Fibroblast of skin of scalp (primary cell): ENCODE measurements at regions not wholly inside any gene's neighbourhood (a gene's known extent, or its start where the extent isn't known, plus 50 kb on each side); places are given as distances from the start of the nearest gene placed in this dataset.

Source experiments
- DNase-seq: peaks from one replicate; pipeline ENCODE4 v3.0.0-alpha.2; 2013

GRCh38 chr2:146363731-146364130, 1481.1 kb upstream of the ACVR2A start:
- DNase-seq: peak; percentile 30

DNA sequence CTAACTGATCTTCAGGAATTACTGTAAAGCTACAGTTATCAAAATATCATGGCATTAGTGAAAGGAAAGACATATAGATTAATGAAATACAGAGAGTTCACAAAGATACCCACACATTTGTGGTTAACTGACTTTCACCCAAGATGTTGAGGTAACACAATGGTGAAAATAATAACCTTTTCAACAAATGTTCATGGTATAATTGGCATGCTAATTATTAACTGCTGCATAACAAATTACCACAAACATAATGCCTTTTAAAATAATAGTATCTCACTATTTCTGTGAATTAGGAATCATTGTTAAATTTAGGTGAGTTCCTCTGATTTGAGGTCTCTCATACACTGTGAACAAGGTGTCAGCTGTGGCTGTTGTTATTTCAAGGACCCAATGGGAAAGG, 1493.1 kb upstream of the ACVR2A start:
- no peak for DNase-seq

- DNase-seq: no peak
These were observed 1495.5 kb upstream of the ACVR2A start for GRCh38 chr2:146349334-146349733.

DNA sequence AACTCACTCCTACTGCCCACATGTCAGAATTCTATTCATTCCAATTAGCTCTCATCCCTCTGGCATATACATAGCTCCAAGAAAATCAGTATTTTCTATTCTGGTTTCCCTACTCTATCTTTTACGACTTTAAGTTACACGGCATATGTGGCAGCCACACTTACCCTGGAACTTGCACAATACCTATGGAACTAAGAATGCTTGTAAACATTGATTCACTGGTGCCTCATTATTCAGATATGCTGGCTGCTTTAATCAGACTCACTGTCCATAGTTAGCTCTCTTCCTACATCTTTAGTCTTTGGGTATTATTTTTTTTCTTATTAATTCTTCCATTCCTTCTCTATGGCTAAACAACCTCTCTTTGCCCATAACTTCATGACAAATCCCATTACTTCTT, 1519.9 kb upstream of the ACVR2A start:
- no peak for DNase-seq

DNA sequence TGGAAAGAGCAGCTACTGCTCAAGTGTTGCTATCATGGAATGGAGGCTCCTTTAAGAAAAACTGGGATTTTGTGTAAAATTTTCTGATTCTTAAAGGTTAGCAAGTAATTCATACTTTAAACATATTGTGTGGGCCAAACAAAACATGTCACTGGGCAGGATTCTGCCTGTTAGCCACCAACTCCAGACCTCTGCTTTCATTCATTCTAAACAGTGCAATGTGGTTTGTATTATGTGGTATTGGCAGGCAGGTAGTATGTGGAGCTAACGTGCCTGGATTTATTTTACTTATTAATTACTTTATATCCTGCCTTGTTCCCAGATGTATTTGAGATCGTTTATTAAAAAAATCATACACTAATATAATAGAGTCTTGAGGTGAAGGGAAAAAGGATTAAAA, 1521.3 kb upstream of the ACVR2A start:
- DNase-seq: peak; percentile 23

DNA sequence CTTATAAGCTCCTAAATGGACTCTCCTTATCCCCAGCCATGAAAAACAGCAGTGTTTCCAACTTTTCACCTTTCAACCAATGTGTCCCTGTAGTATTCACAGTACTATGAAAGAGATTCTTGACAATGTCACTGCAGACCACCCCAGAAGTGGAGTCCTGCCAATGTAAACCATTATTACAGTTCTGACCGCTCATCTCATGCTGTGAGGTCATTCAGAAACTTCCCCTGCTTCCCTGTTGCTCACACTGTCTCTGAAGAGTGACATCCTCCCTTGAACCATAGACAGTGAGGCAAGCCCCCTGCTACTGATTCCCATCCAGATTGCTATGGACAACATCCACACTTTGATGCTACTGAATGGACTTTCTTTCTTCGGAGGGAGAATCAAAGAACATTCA, 1523.7 kb upstream of the ACVR2A start:
- peak; percentile 53 for DNase-seq

- peak; percentile 74 for DNase-seq
These were observed 1526.9 kb upstream of the ACVR2A start for GRCh38 chr2:146317959-146318358.

GRCh38 chr2:146312899-146313298, 1531.9 kb upstream of the ACVR2A start:
- DNase-seq: peak; percentile 64

GRCh38 chr2:146305164-146305563, 1539.7 kb upstream of the ACVR2A start:
- no peak for DNase-seq

GRCh38 chr2:146301287-146301686, 1543.5 kb upstream of the ACVR2A start:
- no peak for DNase-seq

- DNase-seq: no peak
These were observed 1549.7 kb upstream of the ACVR2A start for GRCh38 chr2:146295080-146295670.

DNA sequence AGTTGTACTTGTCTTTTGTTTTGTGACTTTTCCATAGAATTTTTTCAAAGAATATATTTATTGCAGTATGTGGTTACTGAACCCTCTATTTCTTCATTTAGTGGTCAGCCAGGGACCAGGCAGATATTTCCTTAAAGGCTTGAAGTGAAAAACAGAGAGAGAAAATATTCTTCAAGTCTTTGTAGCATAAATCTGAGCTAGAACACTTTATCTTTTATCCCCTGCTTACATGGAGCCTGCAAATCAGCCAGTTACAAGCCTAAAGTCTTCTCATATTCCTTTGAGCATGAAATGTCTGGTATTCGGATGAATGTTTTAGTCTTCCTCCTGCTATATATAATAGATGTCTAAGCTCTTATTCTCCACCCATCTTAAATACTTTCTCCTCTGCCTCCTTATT, 1557.5 kb upstream of the ACVR2A start:
- no peak for DNase-seq

GRCh38 chr2:146278881-146279280, 1565.9 kb upstream of the ACVR2A start:
- DNase-seq: peak; percentile 48

- peak; percentile 71 for DNase-seq
These were observed 1573.5 kb upstream of the ACVR2A start for GRCh38 chr2:146271131-146271831.

DNA sequence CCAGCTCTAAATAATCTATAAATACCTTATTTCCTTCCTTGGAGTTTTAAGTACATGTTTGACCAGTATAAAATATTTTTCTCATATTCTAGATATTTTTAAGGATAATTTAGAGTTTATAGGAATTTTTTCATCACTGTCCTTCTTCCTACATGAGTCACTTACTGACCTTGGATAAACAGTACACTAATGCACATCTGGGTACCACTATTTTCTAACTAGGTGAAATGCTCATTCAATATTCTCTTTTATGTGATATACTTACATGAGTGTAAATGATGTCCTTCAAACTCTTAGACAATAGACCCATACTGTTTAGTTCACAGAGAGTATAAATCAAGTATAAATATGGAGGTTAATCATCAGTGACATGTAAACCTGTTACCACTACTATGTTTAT, 1574.2 kb upstream of the ACVR2A start:
- peak; percentile 47 for DNase-seq

GRCh38 chr2:146267093-146267492, 1577.7 kb upstream of the ACVR2A start:
- peak; percentile 72 for DNase-seq

DNA sequence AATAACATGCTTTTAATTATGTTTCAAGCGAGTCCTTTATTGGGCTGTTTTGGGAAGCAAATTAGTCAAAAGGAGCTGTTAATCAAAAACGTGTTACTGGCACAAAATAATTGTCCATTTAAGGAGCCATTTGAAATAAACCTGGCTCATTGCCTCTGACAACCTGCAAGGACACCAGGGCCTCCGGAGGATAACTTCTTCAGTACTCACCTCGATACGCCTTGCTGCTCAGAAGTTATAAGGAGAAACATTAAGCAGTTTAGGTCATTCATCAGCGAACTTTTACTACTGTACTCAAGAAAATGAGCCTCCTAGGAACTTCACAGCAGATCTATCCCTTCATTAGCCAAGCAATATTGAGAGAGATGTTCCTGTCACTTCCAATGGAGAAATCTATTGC, 1579.2 kb upstream of the ACVR2A start:
- no peak for DNase-seq

GRCh38 chr2:146262606-146263005, 1582.2 kb upstream of the ACVR2A start:
- no peak for DNase-seq

DNA sequence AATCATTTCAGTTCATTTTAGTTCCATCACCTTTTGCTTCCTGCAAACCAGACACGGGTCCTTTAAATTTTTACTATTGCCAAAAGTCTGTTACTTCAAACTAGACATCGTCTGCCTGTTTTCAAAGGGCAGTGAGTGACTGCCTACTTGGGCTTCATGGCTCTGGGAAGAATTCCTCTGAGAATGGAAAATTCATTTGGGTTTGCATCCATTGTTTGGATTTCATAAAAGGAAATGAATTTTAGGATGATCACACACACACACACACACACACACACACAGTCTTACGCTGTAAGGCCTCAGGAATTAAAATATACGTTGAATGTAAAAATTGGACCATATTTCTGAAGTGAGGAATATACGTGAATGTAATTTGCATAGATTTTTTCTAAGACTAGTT, 1584.3 kb upstream of the ACVR2A start:
- DNase-seq: peak; percentile 64

DNA sequence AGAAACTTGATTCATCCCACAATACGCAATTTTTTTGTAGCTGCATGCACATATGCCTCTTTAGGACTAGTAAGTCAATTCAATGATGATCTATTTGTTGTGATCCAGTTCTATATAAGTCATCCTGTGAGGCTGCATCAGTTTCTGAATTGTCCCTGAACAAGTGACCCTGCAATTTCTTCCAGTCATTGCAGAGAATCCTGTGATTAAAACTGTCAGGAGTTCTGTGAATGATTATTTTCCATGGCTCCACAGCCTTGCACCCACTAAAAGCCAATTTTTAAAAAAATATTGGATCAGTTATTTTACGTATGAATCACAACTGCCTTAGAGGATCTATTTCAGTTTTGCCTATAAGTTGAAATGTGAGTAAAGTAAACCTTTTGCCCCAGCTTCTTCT, 1585.0 kb upstream of the ACVR2A start:
- no peak for DNase-seq

- no peak for DNase-seq
These were observed 1586.8 kb upstream of the ACVR2A start for GRCh38 chr2:146258071-146258470.

DNA sequence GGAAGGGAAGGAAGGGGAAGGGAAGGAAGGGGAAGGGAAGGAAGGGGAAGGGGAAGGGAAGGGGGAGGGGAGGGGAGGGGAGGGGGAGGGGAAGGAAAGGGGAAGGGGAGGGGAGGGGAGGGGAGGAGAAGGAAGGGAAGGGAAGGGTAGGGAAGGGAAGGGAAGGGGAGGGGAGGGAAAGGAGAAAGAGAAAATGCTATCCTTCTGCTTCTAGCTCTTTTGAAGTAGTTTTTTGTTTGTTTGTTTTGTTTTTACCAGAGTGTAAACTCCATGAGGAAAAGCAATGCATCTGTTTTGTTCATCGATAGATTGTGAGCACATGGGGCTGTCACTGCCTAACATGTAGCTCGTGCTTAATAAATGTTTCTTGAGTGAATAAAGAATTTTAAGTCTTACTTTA, 1592.7 kb upstream of the ACVR2A start:
- DNase-seq: no peak

DNA sequence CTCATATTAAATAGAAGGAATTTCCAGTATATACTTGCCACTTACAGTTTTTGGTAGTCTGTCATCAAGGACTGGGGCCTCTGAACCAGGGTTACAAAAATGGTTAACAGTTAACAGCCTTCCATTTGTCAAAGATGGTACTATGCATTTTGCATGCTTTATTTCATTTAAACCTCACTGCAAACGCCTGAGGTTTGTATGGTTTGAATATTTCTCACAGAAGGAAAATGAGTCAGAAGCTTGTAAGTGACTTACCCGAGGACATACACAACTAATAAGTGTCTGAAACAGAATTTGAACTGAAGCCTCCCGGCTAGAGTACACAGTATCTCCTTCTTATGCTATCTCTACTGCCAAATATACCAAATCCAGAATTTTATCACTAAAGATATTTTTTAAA, 1593.5 kb upstream of the ACVR2A start:
- DNase-seq: peak; percentile 69

GRCh38 chr2:146246736-146247523, 1597.9 kb upstream of the ACVR2A start:
- peak; percentile 40 for DNase-seq
